T follicular helper cell (primary cell): ENCODE measurements at regions not wholly inside any gene's neighbourhood (a gene's known extent, or its start where the extent isn't known, plus 50 kb on each side); places are given as distances from the start of the nearest gene placed in this dataset.
"Not testable (repeated sequence)": the region's sequence is repeated elsewhere in the genome, so short reads cannot be mapped to it uniquely, and the experiment has no call there.

ENCODE experiments used
- DNase-seq: peaks from one replicate; pipeline ENCODE4 v3.0.0-alpha.2; 2020; ENCODE audit warnings: low read depth

- DNase-seq, result no peak
These were observed 1184.1 kb downstream of the TYW1 start for GRCh38 chr7:68180761-68181160.

GRCh38 chr7:68183176-68183575, 1186.5 kb downstream of the TYW1 start:
- no peak for DNase-seq

GRCh38 chr7:68185631-68186456, 1189.2 kb downstream of the TYW1 start:
- DNase-seq, result no peak

GRCh38 chr7:68187532-68187931, 1190.9 kb downstream of the TYW1 start:
- no peak for DNase-seq

GRCh38 chr7:68192941-68193340, 1196.3 kb downstream of the TYW1 start:
- no peak for DNase-seq

GRCh38 chr7:68195642-68196041, 1199.0 kb downstream of the TYW1 start:
- not testable (repeated sequence) for DNase-seq

- DNase-seq, result no peak
These were observed 1203.5 kb downstream of the TYW1 start for GRCh38 chr7:68200051-68200670.

GRCh38 chr7:68203251-68203650, 1206.6 kb downstream of the TYW1 start:
- DNase-seq, result no peak

GRCh38 chr7:68205826-68206225, 1209.2 kb downstream of the TYW1 start:
- no peak for DNase-seq

- DNase-seq, result no peak
These were observed 1210.4 kb downstream of the TYW1 start for GRCh38 chr7:68206946-68207485.

GRCh38 chr7:68207676-68208075, 1211.0 kb downstream of the TYW1 start:
- no peak for DNase-seq

- DNase-seq, result no peak
These were observed 1212.9 kb downstream of the TYW1 start for GRCh38 chr7:68209486-68209885.

GRCh38 chr7:68213838-68214237, 1217.2 kb downstream of the TYW1 start:
- no peak for DNase-seq

- no peak for DNase-seq
These were observed 1219.4 kb downstream of the TYW1 start for GRCh38 chr7:68216051-68216450.

- no peak for DNase-seq
These were observed 1220.8 kb downstream of the TYW1 start for GRCh38 chr7:68217426-68217825.

- DNase-seq, result no peak
These were observed 1221.8 kb downstream of the TYW1 start for GRCh38 chr7:68218461-68218860.

GRCh38 chr7:68222311-68222710, 1225.7 kb downstream of the TYW1 start:
- no peak for DNase-seq

- DNase-seq, result no peak
These were observed 1227.6 kb downstream of the TYW1 start for GRCh38 chr7:68224041-68224741.

GRCh38 chr7:68231011-68231410, 1234.4 kb downstream of the TYW1 start:
- DNase-seq, result not testable (repeated sequence)

GRCh38 chr7:68235937-68236336, 1239.3 kb downstream of the TYW1 start:
- no peak for DNase-seq

GRCh38 chr7:68238204-68238805, 1241.7 kb downstream of the TYW1 start:
- DNase-seq, result no peak

GRCh38 chr7:68243128-68243527, 1246.5 kb downstream of the TYW1 start:
- no peak for DNase-seq
